ENCODE measurements at regions not wholly inside any gene's neighbourhood (a gene's known extent, or its start where the extent isn't known, plus 50 kb on each side); places are given as distances from the start of the nearest gene placed in this dataset.

DNA sequence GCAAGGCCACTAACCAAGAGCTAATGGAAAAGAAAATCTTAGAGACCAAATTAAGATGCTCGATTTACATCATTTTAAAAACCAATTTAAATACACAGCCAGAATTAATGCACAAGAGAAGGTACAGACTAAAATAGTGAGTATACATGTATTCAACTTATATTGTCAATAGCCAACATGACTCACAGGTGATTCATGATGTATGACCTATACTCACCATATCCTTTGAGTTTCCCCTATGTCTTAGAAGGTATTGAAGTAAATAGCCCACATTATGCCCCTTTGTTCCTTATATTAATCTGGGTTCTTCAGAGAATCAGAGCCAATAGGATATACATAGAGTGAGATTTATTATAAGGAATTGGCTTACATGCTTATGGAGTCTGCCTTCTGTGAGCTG lies 97.5 kb upstream of the ANO3 start (continued):
- TF ChIP-seq, protein P1, sequence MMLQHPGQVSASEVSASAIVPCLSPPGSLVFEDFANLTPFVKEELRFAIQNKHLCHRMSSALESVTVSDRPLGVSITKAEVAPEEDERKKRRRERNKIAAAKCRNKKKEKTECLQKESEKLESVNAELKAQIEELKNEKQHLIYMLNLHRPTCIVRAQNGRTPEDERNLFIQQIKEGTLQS (IDR thresholded peaks at IDR 0.05), result no peak
- TF ChIP-seq POLR2A (IDR thresholded peaks at IDR 0.05; ENCODE audit: borderline replicate concordance, extremely low read depth, insufficient read depth, insufficient read length), result no peak
- no peak for TF ChIP-seq ZFX (IDR thresholded peaks at IDR 0.05)
- TF ChIP-seq, protein P2, sequence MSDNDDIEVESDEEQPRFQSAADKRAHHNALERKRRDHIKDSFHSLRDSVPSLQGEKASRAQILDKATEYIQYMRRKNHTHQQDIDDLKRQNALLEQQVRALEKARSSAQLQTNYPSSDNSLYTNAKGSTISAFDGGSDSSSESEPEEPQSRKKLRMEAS (IDR thresholded peaks at IDR 0.05), result no peak
- TF ChIP-seq SP1 (IDR thresholded peaks at IDR 0.05; ENCODE audit: low read depth), result no peak
- TF ChIP-seq EZH2phosphoT487 (IDR thresholded peaks at IDR 0.05; ENCODE audit: borderline replicate concordance), result no peak
- no peak for TF ChIP-seq POLR2AphosphoS5 (IDR thresholded peaks at IDR 0.05; ENCODE audit: low read depth, low read length)
- no peak for TF ChIP-seq SIN3A (IDR thresholded peaks at IDR 0.05; ENCODE audit: low read depth)

DNA sequence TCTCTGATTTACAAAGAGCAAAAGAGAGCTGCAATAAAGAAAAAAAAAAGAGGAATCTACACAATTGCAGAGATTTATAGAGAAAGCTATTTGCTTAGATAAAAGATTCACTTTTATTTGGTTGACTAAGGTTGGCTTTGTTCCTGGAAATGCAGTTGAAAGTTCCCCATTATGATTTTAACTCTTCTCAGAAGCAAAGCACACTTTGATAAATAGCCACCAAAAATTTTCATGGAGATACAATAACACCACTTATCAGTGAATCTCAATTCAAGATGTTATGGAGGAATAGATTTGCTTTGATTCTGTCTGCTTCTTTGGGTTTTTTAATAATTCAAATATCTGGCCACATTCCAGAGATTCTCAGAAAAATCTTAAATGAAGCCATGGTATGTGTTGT lies 88.5 kb upstream of the ANO3 start:
- Histone ChIP-seq H3K4me3 (replicated peaks in 1 of 2; ENCODE audit: low read depth in 1 of 2, low read length in 2 of 2) (no peak overlapping the region), H4K20me1 (ENCODE audit: insufficient read depth) (no peaks in the 10 kb centered on the region), H3K27me3 (ENCODE audit: insufficient read depth, low read length) (no peaks in the 10 kb centered on the region), H3K79me2 (ENCODE audit: insufficient read depth, low read length) (no peaks in the 10 kb centered on the region), H3K9me2 (ENCODE audit: insufficient read depth) (no peaks in the 10 kb centered on the region), H3K4me2 (ENCODE audit: low read length) (no peak overlapping the region), H2AFZ (ENCODE audit: low read depth, low read length, poor library complexity, severe bottlenecking) (no peak overlapping the region), H3K4me1 (ENCODE audit: control insufficient read depth in 1 of 2, insufficient read depth in 2 of 2, low read length in 2 of 2) (no peaks in the 10 kb centered on the region), H3K9ac (ENCODE audit: low read length) (no peak overlapping the region), H3K9me3 (ENCODE audit: control insufficient read depth in 1 of 2, insufficient read depth in 1 of 2, low read depth in 1 of 2, low read length in 2 of 2) (peaks cover 4 to 5% of the 10 kb centered on the region in 2 experiments; a peak in 2 of 4 replicates), H3K36me3 (ENCODE audit: control insufficient read depth in 1 of 2, insufficient read depth in 2 of 2, low read length in 2 of 2) (no peaks in the 10 kb centered on the region), H3K27ac (ENCODE audit: low read depth, low read length) (no peak overlapping the region)
- DNase-seq (ENCODE audit: low read depth, low spot score), result no peak
- ChIA-PET POLR2A (no interaction called here), RAD21 (ENCODE audit: low non-redundant PET in 1 of 2, low total read pairs in 2 of 2, uncharacterized antibody in 2 of 2, unreplicated experiment in 2 of 2) (no interaction called here), CTCF (no interaction called here)
- intact Hi-C loops (cut with micrococcal nuclease), result no loop called here
- no peak for TF ChIP-seq JUND (IDR thresholded peaks at IDR 0.05)
- TF ChIP-seq EZH2phosphoT487 (IDR thresholded peaks at IDR 0.05; ENCODE audit: borderline replicate concordance), result no peak
- no peak for TF ChIP-seq FOSL1 (IDR thresholded peaks at IDR 0.05; ENCODE audit: low read depth)
- TF ChIP-seq RAD21 (IDR thresholded peaks at IDR 0.05; ENCODE audit: low read depth), result no peak
- no peak for TF ChIP-seq ELF1 (IDR thresholded peaks at IDR 0.05; ENCODE audit: borderline replicate concordance, low read depth)
- TF ChIP-seq POLR2AphosphoS5 (IDR thresholded peaks at IDR 0.05; ENCODE audit: low read depth, low read length), result no peak
- TF ChIP-seq, protein P1 (IDR thresholded peaks at IDR 0.05), result no peak
- TF ChIP-seq, protein P3, sequence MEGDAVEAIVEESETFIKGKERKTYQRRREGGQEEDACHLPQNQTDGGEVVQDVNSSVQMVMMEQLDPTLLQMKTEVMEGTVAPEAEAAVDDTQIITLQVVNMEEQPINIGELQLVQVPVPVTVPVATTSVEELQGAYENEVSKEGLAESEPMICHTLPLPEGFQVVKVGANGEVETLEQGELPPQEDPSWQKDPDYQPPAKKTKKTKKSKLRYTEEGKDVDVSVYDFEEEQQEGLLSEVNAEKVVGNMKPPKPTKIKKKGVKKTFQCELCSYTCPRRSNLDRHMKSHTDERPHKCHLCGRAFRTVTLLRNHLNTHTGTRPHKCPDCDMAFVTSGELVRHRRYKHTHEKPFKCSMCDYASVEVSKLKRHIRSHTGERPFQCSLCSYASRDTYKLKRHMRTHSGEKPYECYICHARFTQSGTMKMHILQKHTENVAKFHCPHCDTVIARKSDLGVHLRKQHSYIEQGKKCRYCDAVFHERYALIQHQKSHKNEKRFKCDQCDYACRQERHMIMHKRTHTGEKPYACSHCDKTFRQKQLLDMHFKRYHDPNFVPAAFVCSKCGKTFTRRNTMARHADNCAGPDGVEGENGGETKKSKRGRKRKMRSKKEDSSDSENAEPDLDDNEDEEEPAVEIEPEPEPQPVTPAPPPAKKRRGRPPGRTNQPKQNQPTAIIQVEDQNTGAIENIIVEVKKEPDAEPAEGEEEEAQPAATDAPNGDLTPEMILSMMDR (IDR thresholded peaks at IDR 0.05 in 2 of 3, conservative IDR thresholded peaks at IDR 0.05 in 1 of 3; ENCODE audit: borderline replicate concordance in 1 of 3, insufficient read depth in 1 of 3, low read depth in 2 of 3, low read length in 2 of 3), result no peak
- TF ChIP-seq ZNF274 (IDR thresholded peaks at IDR 0.05; ENCODE audit: low read depth, low read length), result no peak
- TF ChIP-seq TCF7L2 (IDR thresholded peaks at IDR 0.05; ENCODE audit: borderline replicate concordance, extremely low read depth, insufficient read depth, insufficient read length), result no peak
- TF ChIP-seq ZFX (IDR thresholded peaks at IDR 0.05), result no peak
- ATAC-seq, result no peak
- no TSS peak for BruUV-seq (replicated peaks)

Data from HCT116 (cell line).